HG03520 (cell line): ENCODE measurements at regions not wholly inside any gene's neighbourhood (a gene's known extent, or its start where the extent isn't known, plus 50 kb on each side); places are given as distances from the start of the nearest gene placed in this dataset.

ENCODE experiments used
- ATAC-seq: cut with Tn5 transposase; IDR thresholded peaks from one replicate; pipeline ENCODE4 v1.9.1; 2021; ENCODE audit warnings: mild to moderate bottlenecking, moderate library complexity; ENCODE audit not compliant: unreplicated experiment

GRCh38 chr4:157795495-157795894 lies 377.3 kb downstream of the GASK1B start:
- ATAC-seq = no peak

- no peak for ATAC-seq
Observed at GRCh38 chr4:157792716-157793115, 380.1 kb downstream of the GASK1B start.

- no peak for ATAC-seq
Observed at GRCh38 chr4:157791236-157791635, 381.6 kb downstream of the GASK1B start.

- no peak for ATAC-seq
Observed at GRCh38 chr4:157787618-157788017, 385.2 kb downstream of the GASK1B start.

GRCh38 chr4:157781361-157781760 lies 391.5 kb downstream of the GASK1B start:
- no peak for ATAC-seq

- no peak for ATAC-seq
Observed at GRCh38 chr4:157779081-157779480, 393.7 kb downstream of the GASK1B start.

GRCh38 chr4:157776930-157777528 lies 395.8 kb downstream of the GASK1B start:
- ATAC-seq = no peak

GRCh38 chr4:157775971-157776370 lies 396.9 kb downstream of the GASK1B start:
- ATAC-seq = no peak

GRCh38 chr4:157772907-157773306 lies 399.9 kb downstream of the GASK1B start:
- ATAC-seq = no peak

GRCh38 chr4:157768419-157768818 lies 404.4 kb downstream of the GASK1B start:
- ATAC-seq = no peak

- no peak for ATAC-seq
Observed at GRCh38 chr4:157763490-157763889, 409.3 kb downstream of the GASK1B start.

- ATAC-seq = no peak
Observed at GRCh38 chr4:157754410-157754809, 418.4 kb downstream of the GASK1B start.

- ATAC-seq = no peak
Observed at GRCh38 chr4:157751631-157752030, 421.2 kb downstream of the GASK1B start.

GRCh38 chr4:157741642-157742041 lies 431.2 kb downstream of the GASK1B start:
- no peak for ATAC-seq

GRCh38 chr4:157739242-157739641 lies 433.6 kb downstream of the GASK1B start:
- ATAC-seq = no peak

- ATAC-seq = no peak
Observed at GRCh38 chr4:157728215-157728614, 444.6 kb downstream of the GASK1B start.

GRCh38 chr4:157727163-157727562 lies 445.7 kb downstream of the GASK1B start:
- ATAC-seq = no peak

- no peak for ATAC-seq
Observed at GRCh38 chr4:157722146-157722545, 450.7 kb downstream of the GASK1B start.

GRCh38 chr4:157713342-157713741 lies 459.5 kb downstream of the GASK1B start:
- no peak for ATAC-seq

- no peak for ATAC-seq
Observed at GRCh38 chr4:157706155-157706554, 466.7 kb downstream of the GASK1B start.

- no peak for ATAC-seq
Observed at GRCh38 chr4:157702831-157703230, 470.0 kb downstream of the GASK1B start.

GRCh38 chr4:157701695-157701994 lies 471.2 kb downstream of the GASK1B start:
- no peak for ATAC-seq

GRCh38 chr4:157700898-157701694 lies 471.7 kb downstream of the GASK1B start:
- ATAC-seq = no peak
